HEK293T (cell line): ENCODE measurements at regions not wholly inside any gene's neighbourhood (a gene's known extent, or its start where the extent isn't known, plus 50 kb on each side); places are given as distances from the start of the nearest gene placed in this dataset.

Experiments
- CTCF ChIA-PET: fragments of 350-600 bp; formaldehyde crosslinking; extraction: SDS; loops from one replicate; lab custom pipeline; 2021; ENCODE audit warnings: antibody characterized with exemption, inconsistent platforms; lab: Yijun Ruan, JAX
- POLR2A ChIA-PET: fragments of 350-600 bp; formaldehyde crosslinking; extraction: SDS; loops from one replicate; lab custom pipeline; 2020; ENCODE audit warnings: antibody characterized with exemption, inconsistent platforms; lab: Yijun Ruan, JAX
- DNase-seq: peaks from one replicate; pipeline ENCODE4 v3.0.0; 2012; ENCODE audit warnings: mixed read lengths; ENCODE audit errors: extremely low spot score
- ARNT ChIP-seq: fragments of 450-650 bp; IDR thresholded peaks from 2 replicates; pipeline ENCODE4 v1.6.1; 2017; ENCODE audit warnings: mild to moderate bottlenecking
- BHLHE40 ChIP-seq: fragments of 450-650 bp; IDR thresholded peaks from 2 replicates; pipeline ENCODE4 v1.6.1; 2016; ENCODE audit warnings: mild to moderate bottlenecking, moderate library complexity, borderline replicate concordance
- CTBP1 ChIP-seq: fragments of 450-650 bp; IDR thresholded peaks from 2 replicates; pipeline ENCODE4 v1.6.1; 2016; ENCODE audit warnings: borderline replicate concordance
- ELF4 ChIP-seq: fragments of 450-650 bp; IDR thresholded peaks from 2 replicates; pipeline ENCODE4 v1.6.1; 2017; ENCODE audit warnings: antibody characterized with exemption
- FOXA1 ChIP-seq: fragments of 450-650 bp; IDR thresholded peaks from 2 replicates; pipeline ENCODE4 v1.6.1; 2016; ENCODE audit warnings: mild to moderate bottlenecking
- FOXK2 ChIP-seq: fragments of 450-650 bp; IDR thresholded peaks from 2 replicates; pipeline ENCODE4 v1.6.1; 2016; ENCODE audit warnings: mild to moderate bottlenecking
- FOXM1 ChIP-seq: fragments of 450-650 bp; IDR thresholded peaks from 2 replicates; pipeline ENCODE4 v1.6.1; 2017; ENCODE audit warnings: mild to moderate bottlenecking, borderline replicate concordance
- HDGF ChIP-seq: fragments of 450-650 bp; IDR thresholded peaks from 2 replicates; pipeline ENCODE4 v1.6.1; 2017; ENCODE audit warnings: antibody characterized with exemption, borderline replicate concordance
- L3MBTL2 ChIP-seq: fragments of 450-650 bp; conservative IDR thresholded peaks from 2 replicates; pipeline ENCODE4 v1.6.1; 2016; ENCODE audit warnings: mild to moderate bottlenecking
- LEF1 ChIP-seq: fragments of 450-650 bp; IDR thresholded peaks from 2 replicates; pipeline ENCODE4 v1.6.1; 2017; ENCODE audit warnings: mild to moderate bottlenecking, borderline replicate concordance
- NFRKB ChIP-seq: fragments of 450-650 bp; IDR thresholded peaks from 2 replicates; pipeline ENCODE4 v1.6.1; 2016; ENCODE audit warnings: mild to moderate bottlenecking, moderate library complexity
- PKNOX1 ChIP-seq: fragments of 450-650 bp; IDR thresholded peaks from 2 replicates; pipeline ENCODE4 v1.6.1; 2016
- SP1 ChIP-seq: fragments of 450-650 bp; IDR thresholded peaks from 2 replicates; pipeline ENCODE4 v1.6.1; 2017
- SUZ12 ChIP-seq: fragments of 450-650 bp; IDR thresholded peaks from 2 replicates; pipeline ENCODE4 v1.6.1; 2016; ENCODE audit warnings: mild to moderate bottlenecking
- TARDBP ChIP-seq: fragments of 450-650 bp; IDR thresholded peaks from 2 replicates; pipeline ENCODE4 v1.6.1; 2016
- ZNF384 ChIP-seq: fragments of 450-650 bp; IDR thresholded peaks from 2 replicates; pipeline ENCODE4 v1.6.1; 2016

- TF ChIP-seq ELF4 (no peak), FOXK2 (no peak), FOXM1 (no peak), TARDBP (no peak), BHLHE40 (no peak), HDGF (no peak), ARNT (no peak), SP1 (no peak), FOXA1 (no peak), PKNOX1 (no peak), LEF1 (no peak), CTBP1 (no peak), NFRKB (no peak)
- DNase-seq: no peak
- CTCF ChIA-PET: no interaction called here
- POLR2A ChIA-PET: no interaction called here
These were observed 126.7 kb downstream of the TMX3 start for GRCh38 chr18:68588169-68588568.

GRCh38 chr18:68583685-68584084, 131.2 kb downstream of the TMX3 start:
- CTCF ChIA-PET: no interaction called here
- no peak for DNase-seq
- POLR2A ChIA-PET: no interaction called here
- no peak for TF ChIP-seq ELF4
- TF ChIP-seq FOXK2: no peak
- no peak for TF ChIP-seq PKNOX1
- no peak for TF ChIP-seq NFRKB
- no peak for TF ChIP-seq ZNF384
- TF ChIP-seq SP1: no peak
- TF ChIP-seq L3MBTL2: no peak
- TF ChIP-seq CTBP1: no peak
- TF ChIP-seq LEF1: no peak
- no peak for TF ChIP-seq SUZ12
- TF ChIP-seq ARNT: no peak
- TF ChIP-seq FOXM1: no peak
- no peak for TF ChIP-seq HDGF
- no peak for TF ChIP-seq FOXA1
- TF ChIP-seq TARDBP: no peak
- TF ChIP-seq BHLHE40: no peak

GRCh38 chr18:68574311-68574710, 140.6 kb downstream of the TMX3 start:
- no peak for TF ChIP-seq ARNT
- no peak for TF ChIP-seq CTBP1
- ChIA-PET CTCF (no interaction called here), POLR2A (no interaction called here)
- no peak for DNase-seq

- TF ChIP-seq ELF4 (no peak), FOXM1 (no peak)
These were observed 145.0 kb downstream of the TMX3 start for GRCh38 chr18:68569936-68570335.

GRCh38 chr18:68568364-68569155, 146.3 kb downstream of the TMX3 start:
- TF ChIP-seq SUZ12: no peak
- no peak for TF ChIP-seq FOXA1
- TF ChIP-seq ZNF384: no peak
- no peak for TF ChIP-seq ELF4
- no peak for TF ChIP-seq L3MBTL2
- ChIA-PET CTCF (no interaction called here), POLR2A (no interaction called here)
- DNase-seq: no peak

More at GRCh38 chr18:68569936-68570335, 145.0 kb downstream of the TMX3 start:
- ChIA-PET CTCF (no interaction called here), POLR2A (no interaction called here)
- DNase-seq: no peak

- TF ChIP-seq CTBP1: no peak
- TF ChIP-seq PKNOX1: no peak
- no peak for TF ChIP-seq TARDBP
- no peak for TF ChIP-seq FOXA1
- TF ChIP-seq ELF4: no peak
- no peak for TF ChIP-seq ARNT
- no peak for TF ChIP-seq SP1
- TF ChIP-seq FOXK2: no peak
- TF ChIP-seq FOXM1: no peak
- no peak for TF ChIP-seq BHLHE40
- no peak for TF ChIP-seq ZNF384
- no peak for TF ChIP-seq LEF1
- TF ChIP-seq L3MBTL2: no peak
- ChIA-PET POLR2A (no interaction called here), CTCF (no interaction called here)
- no peak for DNase-seq
These were observed 147.9 kb downstream of the TMX3 start for GRCh38 chr18:68566991-68567390.

GRCh38 chr18:68564961-68565360, 149.9 kb downstream of the TMX3 start:
- CTCF ChIA-PET: no interaction called here
- POLR2A ChIA-PET: no interaction called here

More at GRCh38 chr18:68564961-68565360, 149.9 kb downstream of the TMX3 start:
- no peak for TF ChIP-seq FOXA1
- no peak for TF ChIP-seq ARNT
- TF ChIP-seq L3MBTL2: no peak
- TF ChIP-seq CTBP1: no peak
- no peak for TF ChIP-seq ZNF384
- TF ChIP-seq TARDBP: no peak
- TF ChIP-seq HDGF: no peak
- no peak for TF ChIP-seq SP1
- TF ChIP-seq PKNOX1: no peak
- TF ChIP-seq NFRKB: no peak
- no peak for TF ChIP-seq SUZ12
- TF ChIP-seq LEF1: no peak
- TF ChIP-seq FOXM1: no peak
- no peak for TF ChIP-seq BHLHE40
- TF ChIP-seq ELF4: no peak
- no peak for TF ChIP-seq FOXK2
- DNase-seq: no peak
